HCT116 (cell line): ENCODE measurements at regions not wholly inside any gene's neighbourhood (a gene's known extent, or its start where the extent isn't known, plus 50 kb on each side); places are given as distances from the start of the nearest gene placed in this dataset.
"Not testable (repeated sequence)": the region's sequence is repeated elsewhere in the genome, so short reads cannot be mapped to it uniquely, and the experiment has no call there.

Experiments used
- ATF3 ChIP-seq: IDR thresholded peaks from 2 replicates; pipeline ENCODE4 v1.6.1; 2012
- CBX3 ChIP-seq: IDR thresholded peaks from 2 replicates; pipeline ENCODE4 v1.6.1; 2012; ENCODE audit warnings: low read depth
- CEBPB ChIP-seq: IDR thresholded peaks from 2 replicates; pipeline ENCODE4 v1.6.1; 2012; ENCODE audit warnings: low read depth
- EGR1 ChIP-seq: IDR thresholded peaks from 2 replicates; pipeline ENCODE4 v1.6.1; 2012; ENCODE audit warnings: low read depth
- EZH2 ChIP-seq: fragments of 200-600 bp; sonication (generic); IDR thresholded peaks from 2 replicates; pipeline ENCODE4 v1.6.1; 2017; ENCODE audit warnings: antibody characterized with exemption, mixed run types
- EZH2phosphoT487 ChIP-seq: fragments of 200-600 bp; IDR thresholded peaks from 2 replicates; pipeline ENCODE4 v1.6.1; 2018; ENCODE audit warnings: antibody characterized with exemption, borderline replicate concordance
- JUND ChIP-seq: IDR thresholded peaks from 2 replicates; pipeline ENCODE4 v1.6.1; 2012
- POLR2A ChIP-seq: IDR thresholded peaks from 2 replicates; pipeline ENCODE4 v1.7.0; 2011; ENCODE audit warnings: borderline replicate concordance; ENCODE audit not compliant: insufficient read depth, insufficient read length; ENCODE audit errors: extremely low read depth
- POLR2AphosphoS5 ChIP-seq: IDR thresholded peaks from 2 replicates; pipeline ENCODE4 v1.6.1; 2011; ENCODE audit warnings: mild to moderate bottlenecking, low read depth, low read length, moderate library complexity
- SP1 ChIP-seq: IDR thresholded peaks from 2 replicates; pipeline ENCODE4 v1.6.1; 2012; ENCODE audit warnings: low read depth
- SRF ChIP-seq: IDR thresholded peaks from 2 replicates; pipeline ENCODE4 v1.6.1; 2012; ENCODE audit warnings: low read depth
- ZNF274 ChIP-seq: fragments of 200-500 bp; sonication (Bioruptor generic); IDR thresholded peaks from 2 replicates; pipeline ENCODE4 v1.6.1; 2014; ENCODE audit warnings: mild to moderate bottlenecking, low read depth, low read length, inconsistent platforms
- TF ChIP-seq, protein P1 (sequence below), 3 experiments: fragments of 200-600 bp in 1 of 3; sonication (generic) in 1 of 3; IDR thresholded peaks in 2 of 3; conservative IDR thresholded peaks in 1 of 3; 2 replicates each; pipeline ENCODE4 v1.5.1; 2012 to 2017; ENCODE audit warnings: low read depth in 2 of 3, low read length in 2 of 3, antibody characterized with exemption in 1 of 3, borderline replicate concordance in 1 of 3, control low read depth in 1 of 3, mild to moderate bottlenecking in 1 of 3, mixed read lengths in 1 of 3, mixed run types in 1 of 3, moderate library complexity in 1 of 3; ENCODE audit not compliant: insufficient read depth in 1 of 3

GRCh38 chr7:1304011-1304410, 71.3 kb downstream of the UNCX start:
- TF ChIP-seq, protein P1, sequence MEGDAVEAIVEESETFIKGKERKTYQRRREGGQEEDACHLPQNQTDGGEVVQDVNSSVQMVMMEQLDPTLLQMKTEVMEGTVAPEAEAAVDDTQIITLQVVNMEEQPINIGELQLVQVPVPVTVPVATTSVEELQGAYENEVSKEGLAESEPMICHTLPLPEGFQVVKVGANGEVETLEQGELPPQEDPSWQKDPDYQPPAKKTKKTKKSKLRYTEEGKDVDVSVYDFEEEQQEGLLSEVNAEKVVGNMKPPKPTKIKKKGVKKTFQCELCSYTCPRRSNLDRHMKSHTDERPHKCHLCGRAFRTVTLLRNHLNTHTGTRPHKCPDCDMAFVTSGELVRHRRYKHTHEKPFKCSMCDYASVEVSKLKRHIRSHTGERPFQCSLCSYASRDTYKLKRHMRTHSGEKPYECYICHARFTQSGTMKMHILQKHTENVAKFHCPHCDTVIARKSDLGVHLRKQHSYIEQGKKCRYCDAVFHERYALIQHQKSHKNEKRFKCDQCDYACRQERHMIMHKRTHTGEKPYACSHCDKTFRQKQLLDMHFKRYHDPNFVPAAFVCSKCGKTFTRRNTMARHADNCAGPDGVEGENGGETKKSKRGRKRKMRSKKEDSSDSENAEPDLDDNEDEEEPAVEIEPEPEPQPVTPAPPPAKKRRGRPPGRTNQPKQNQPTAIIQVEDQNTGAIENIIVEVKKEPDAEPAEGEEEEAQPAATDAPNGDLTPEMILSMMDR (IDR thresholded peaks at IDR 0.05 in 2 of 3, conservative IDR thresholded peaks at IDR 0.05 in 1 of 3; ENCODE audit: borderline replicate concordance in 1 of 3, insufficient read depth in 1 of 3, low read depth in 2 of 3, low read length in 2 of 3) = not testable (repeated sequence)
- not testable (repeated sequence) for TF ChIP-seq ZNF274, EGR1, EZH2, POLR2AphosphoS5, JUND, CEBPB, EZH2phosphoT487, CBX3, SRF, POLR2A, ATF3, SP1
